NCI-H69 (cell line): ENCODE measurements at regions not wholly inside any gene's neighbourhood (a gene's known extent, or its start where the extent isn't known, plus 50 kb on each side); places are given as distances from the start of the nearest gene placed in this dataset.
A peak's percentile ranks its signal among the peaks of the same experiment; 100 is the strongest.
"Not testable (repeated sequence)": the region's sequence is repeated elsewhere in the genome, so short reads cannot be mapped to it uniquely, and the experiment has no call there.

Source experiments
- DNase-seq: peaks from one replicate; lab custom pipeline; 2025; lab: John Stamatoyannopoulos, UW

- DNase-seq = no peak
Observed at GRCh38 chr1:119253366-119253765, 112.9 kb upstream of the WARS2 start.

GRCh38 chr1:119254067-119254720 is 113.7 kb upstream of the WARS2 start:
- no peak for DNase-seq

- DNase-seq = not testable (repeated sequence)
Observed at GRCh38 chr1:119256089-119256488, 112.5 kb upstream of the HAO2 start.

GRCh38 chr1:119260506-119260905 is 108.1 kb upstream of the HAO2 start:
- no peak for DNase-seq

GRCh38 chr1:119266386-119266785 is 102.2 kb upstream of the HAO2 start:
- DNase-seq = no peak

- no peak for DNase-seq
Observed at GRCh38 chr1:119266858-119267257, 101.7 kb upstream of the HAO2 start.

- not testable (repeated sequence) for DNase-seq
Observed at GRCh38 chr1:119267288-119267687, 101.3 kb upstream of the HAO2 start.

- DNase-seq = no peak
Observed at GRCh38 chr1:119268879-119269278, 99.7 kb upstream of the HAO2 start.

- DNase-seq = peak; percentile 42
Observed at GRCh38 chr1:119275145-119276134, 93.1 kb upstream of the HAO2 start.

- peak; percentile 70 for DNase-seq
Observed at GRCh38 chr1:119276558-119276957, 92.0 kb upstream of the HAO2 start.

- DNase-seq = no peak
Observed at GRCh38 chr1:119279456-119280381, 88.9 kb upstream of the HAO2 start.

GRCh38 chr1:119285482-119285881 is 83.1 kb upstream of the HAO2 start:
- DNase-seq = no peak

- peak; percentile 54 for DNase-seq
Observed at GRCh38 chr1:119286587-119287181, 81.9 kb upstream of the HAO2 start.

GRCh38 chr1:119288751-119289150 is 79.8 kb upstream of the HAO2 start:
- DNase-seq = no peak

GRCh38 chr1:119290297-119290696 is 78.3 kb upstream of the HAO2 start:
- DNase-seq = no peak

GRCh38 chr1:119291611-119292206 is 76.9 kb upstream of the HAO2 start:
- DNase-seq = no peak

GRCh38 chr1:119293797-119294196 is 74.8 kb upstream of the HAO2 start:
- DNase-seq = no peak

GRCh38 chr1:119294199-119294598 is 74.4 kb upstream of the HAO2 start:
- no peak for DNase-seq

GRCh38 chr1:119294722-119295121 is 73.9 kb upstream of the HAO2 start:
- DNase-seq = no peak

GRCh38 chr1:119298687-119299303 is 69.8 kb upstream of the HAO2 start:
- DNase-seq = peak; percentile 19

GRCh38 chr1:119302011-119302410 is 66.6 kb upstream of the HAO2 start:
- DNase-seq = no peak
